Lung (tissue), 11 donors: ENCODE measurements at regions not wholly inside any gene's neighbourhood (a gene's known extent, or its start where the extent isn't known, plus 50 kb on each side); places are given as distances from the start of the nearest gene placed in this dataset.

ENCODE experiments used
- ATAC-seq: fragments of 200-7000 bp; cut with Tn5 transposase; one replicate; pipeline ENCODE4 v1.9.1; 2020; ENCODE audit warnings: moderate number of reproducible peaks; ENCODE audit not compliant: insufficient read depth, low FRiP score
- DNase-seq, 3 donors: peaks; one replicate each; pipeline ENCODE4 v3.0.0-alpha.2; 2013 to 2017
- H3K27ac ChIP-seq, 2 donors: one replicate each; pipeline ENCODE4 v1.5.1; 2013; ENCODE audit warnings: mild to moderate bottlenecking in 2 of 2, moderate library complexity in 2 of 2, control low read depth in 1 of 2, inconsistent platforms in 1 of 2, low read depth in 1 of 2, low read length in 1 of 2
- H3K27me3 ChIP-seq, 3 donors: one replicate each; pipeline ENCODE4 v1.5.1; 2013; ENCODE audit warnings: low read length in 2 of 3; ENCODE audit not compliant: control insufficient read depth in 3 of 3, insufficient read depth in 3 of 3
- H3K36me3 ChIP-seq, 4 donors: one replicate each; pipeline ENCODE4 v1.5.1; 2013; ENCODE audit warnings: low read length in 4 of 4, mild to moderate bottlenecking in 1 of 4, moderate library complexity in 1 of 4; ENCODE audit not compliant: control insufficient read depth in 4 of 4, insufficient read depth in 4 of 4
- H3K4me1 ChIP-seq, 5 donors: one replicate each; pipeline ENCODE4 v1.5.1; 2013; ENCODE audit warnings: low read length in 5 of 5, mild to moderate bottlenecking in 2 of 5, moderate library complexity in 1 of 5; ENCODE audit not compliant: control insufficient read depth in 5 of 5, insufficient read depth in 5 of 5
- H3K4me3 ChIP-seq: one replicate; pipeline ENCODE4 v1.5.1; 2013; ENCODE audit warnings: mild to moderate bottlenecking, control low read depth, moderate library complexity
- H3K9ac ChIP-seq, 2 donors: one replicate each; pipeline ENCODE4 v1.5.1; 2013; ENCODE audit warnings: low read length in 2 of 2, control low read depth in 1 of 2; ENCODE audit not compliant: insufficient read depth in 1 of 2
- H3K9me3 ChIP-seq, 4 donors: one replicate each; pipeline ENCODE4 v1.5.1; 2013; ENCODE audit warnings: low read length in 3 of 4, mild to moderate bottlenecking in 1 of 4, moderate library complexity in 1 of 4; ENCODE audit not compliant: control insufficient read depth in 4 of 4, insufficient read depth in 3 of 4
- CTCF ChIP-seq: IDR thresholded peaks from 2 replicates; pipeline ENCODE4 v1.5.1; 2012; ENCODE audit warnings: mild to moderate bottlenecking; ENCODE audit errors: control extremely low read depth, extremely low read depth
- WGBS, 2 donors: extraction: QIAGEN DNeasy Blood & Tissue Kit; methylation state at CpG; one replicate each; pipeline ENCODE4 v1.1.7; 2013; 5-methylcytosine and 5-hydroxymethylcytosine counted together
- donor health status: control.
- donor health status: control.
- donor health status: Bipolar disorder and iron deficiency.
- donor health status: healthy.
- donor health status: DM: yes; HTN: yes; CAD: no.

GRCh38 chr5:173475780-173476179 is 140.7 kb downstream of the BOD1 start:
- ATAC-seq (no peak), DNase-seq (no peak)
- Histone ChIP-seq H3K27me3 (no peaks in the 10 kb centered on the region), H3K27ac (no peak overlapping the region), H3K36me3 (no peaks in the 10 kb centered on the region), H3K4me1 (no peaks in the 10 kb centered on the region), H3K9me3 (no peaks in the 10 kb centered on the region), H3K4me3 (no peak overlapping the region), H3K9ac (no peak overlapping the region)
- 87 to 99% methylated on average over 2 of the region's 2 CpGs for WGBS, 2 donors
- no peak for TF ChIP-seq CTCF

- H3K27ac ChIP-seq: no peak overlapping the region
- 48 to 62% methylated on average over 5 of the region's 5 CpGs for WGBS, 2 donors
- no peak for ATAC-seq
Observed at GRCh38 chr5:173474881-173475287, 141.6 kb downstream of the BOD1 start.

GRCh38 chr5:173473288-173473687 is 143.2 kb downstream of the BOD1 start:
- no peaks in the 10 kb centered on the region for H3K36me3 ChIP-seq
- H3K27ac ChIP-seq: peak overlapping the region; percentile 74 to 90
- DNase-seq: no peak
- H3K27me3 ChIP-seq: no peaks in the 10 kb centered on the region
- no peaks in the 10 kb centered on the region for H3K9me3 ChIP-seq
- TF ChIP-seq CTCF: no peak
- WGBS, 2 donors: 73 to 76% methylated on average over 6 of the region's 6 CpGs
- H3K9ac ChIP-seq: no peak overlapping the region
- no peaks in the 10 kb centered on the region for H3K4me1 ChIP-seq
- H3K4me3 ChIP-seq: no peak overlapping the region
- ATAC-seq: no peak

More at GRCh38 chr5:173474881-173475287, 141.6 kb downstream of the BOD1 start:
- H3K36me3 ChIP-seq: no peaks in the 10 kb centered on the region
- no peak overlapping the region for H3K4me3 ChIP-seq
- no peak for TF ChIP-seq CTCF
- no peaks in the 10 kb centered on the region for H3K4me1 ChIP-seq
- H3K9ac ChIP-seq: no peak overlapping the region
- no peaks in the 10 kb centered on the region for H3K27me3 ChIP-seq
- H3K9me3 ChIP-seq: no peaks in the 10 kb centered on the region
- no peak for DNase-seq

GRCh38 chr5:173472784-173473278 is 143.6 kb downstream of the BOD1 start:
- no peak for ATAC-seq
- 61 to 83% methylated on average over 3 of the region's 3 CpGs for WGBS, 2 donors
- Histone ChIP-seq H3K27me3 (no peaks in the 10 kb centered on the region), H3K9me3 (no peaks in the 10 kb centered on the region), H3K9ac (no peak overlapping the region), H3K4me3 (no peak overlapping the region), H3K4me1 (no peaks in the 10 kb centered on the region), H3K27ac (peak overlapping the region; percentile 74 to 90), H3K36me3 (no peaks in the 10 kb centered on the region)
- no peak for DNase-seq
- no peak for TF ChIP-seq CTCF
